Globus pallidus (tissue), 1 donor: ENCODE measurements at regions not wholly inside any gene's neighbourhood (a gene's known extent, or its start where the extent isn't known, plus 50 kb on each side); places are given as distances from the start of the nearest gene placed in this dataset.

Source experiments
- DNase-seq: peaks from one replicate; pipeline ENCODE4 v3.0.0-alpha.2; 2015; ENCODE audit warnings: low spot score

- DNase-seq: peak; percentile 90
Observed at GRCh38 chr14:65224799-65225198, 122.5 kb upstream of the MAX start.

- DNase-seq: no peak
Observed at GRCh38 chr14:65225299-65226159, 123.2 kb upstream of the MAX start.

- no peak for DNase-seq
Observed at GRCh38 chr14:65226824-65227604, 124.7 kb upstream of the MAX start.

GRCh38 chr14:65228436-65228835 is 126.1 kb upstream of the MAX start:
- DNase-seq: no peak

GRCh38 chr14:65228956-65229747 is 126.8 kb upstream of the MAX start:
- no peak for DNase-seq

- peak; percentile 97 for DNase-seq
Observed at GRCh38 chr14:65229748-65230728, 127.7 kb upstream of the MAX start.

- no peak for DNase-seq
Observed at GRCh38 chr14:65231286-65231980, 129.1 kb upstream of the MAX start.

GRCh38 chr14:65234752-65235361 is 132.5 kb upstream of the MAX start:
- no peak for DNase-seq

- DNase-seq: no peak
Observed at GRCh38 chr14:65237023-65237814, 134.9 kb upstream of the MAX start.

- DNase-seq: no peak
Observed at GRCh38 chr14:65237941-65238340, 135.6 kb upstream of the MAX start.

GRCh38 chr14:65238456-65238855 is 136.1 kb upstream of the MAX start:
- no peak for DNase-seq

- no peak for DNase-seq
Observed at GRCh38 chr14:65239143-65239937, 137.0 kb upstream of the MAX start.

- peak; percentile 92 for DNase-seq
Observed at GRCh38 chr14:65239938-65240296, 137.6 kb upstream of the MAX start.

- DNase-seq: no peak
Observed at GRCh38 chr14:65241125-65241752, 138.9 kb upstream of the MAX start.

- no peak for DNase-seq
Observed at GRCh38 chr14:65242732-65243134, 140.4 kb upstream of the MAX start.

GRCh38 chr14:65243766-65244442 is 141.6 kb upstream of the MAX start:
- DNase-seq: no peak

GRCh38 chr14:65249471-65250161 is 147.3 kb upstream of the MAX start:
- DNase-seq: no peak
